Heart right ventricle (tissue), 16 donors: ENCODE measurements at regions not wholly inside any gene's neighbourhood (a gene's known extent, or its start where the extent isn't known, plus 50 kb on each side); places are given as distances from the start of the nearest gene placed in this dataset.
"Not testable (repeated sequence)": the region's sequence is repeated elsewhere in the genome, so short reads cannot be mapped to it uniquely, and the experiment has no call there.

Experiments used
- ATAC-seq, 8 donors: fragments of 200-7000 bp; cut with Tn5 transposase; one replicate each; pipeline ENCODE4 v1.9.1; 2020; ENCODE audit warnings: mild to moderate bottlenecking in 8 of 8, moderate library complexity in 8 of 8, moderate number of reproducible peaks in 1 of 8
- DNase-seq, 2 donors: peaks; one replicate each; pipeline ENCODE4 v3.0.0-alpha.2; 2020
- H3K27ac ChIP-seq, 10 donors: fragments of 200-600 bp; sonication (generic) in 2 of 10; one replicate each; pipeline versions ENCODE4 v1.5.0 to v1.8.0; 2020 to 2022; ENCODE audit warnings: mild to moderate bottlenecking in 3 of 10
- H3K27me3 ChIP-seq, 7 donors: fragments of 200-600 bp; one replicate each; pipeline ENCODE4 v1.8.0; 2021 to 2022; ENCODE audit warnings: mild to moderate bottlenecking in 2 of 7
- H3K36me3 ChIP-seq, 9 donors: fragments of 200-600 bp; sonication (generic) in 1 of 9; one replicate each; pipeline versions ENCODE4 v1.5.0 to v1.8.0; 2020 to 2022; ENCODE audit warnings: mild to moderate bottlenecking in 2 of 9
- H3K4me1 ChIP-seq, 9 donors: fragments of 200-600 bp; sonication (generic) in 1 of 9; one replicate each; pipeline versions ENCODE4 v1.5.0 to v1.8.0; 2020 to 2022; ENCODE audit warnings: mild to moderate bottlenecking in 4 of 9
- H3K4me3 ChIP-seq, 10 donors: fragments of 200-600 bp; sonication (generic) in 2 of 10; one replicate each; pipeline versions ENCODE4 v1.5.0 to v1.8.0; 2020 to 2022; ENCODE audit warnings: mild to moderate bottlenecking in 7 of 10, moderate library complexity in 2 of 10
- H3K9me3 ChIP-seq, 11 donors: fragments of 200-600 bp in 10 of 11; sonication (generic) in 2 of 11; one replicate each; pipeline versions ENCODE4 v1.5.0 to v1.8.0; 2013 to 2022; ENCODE audit warnings: mild to moderate bottlenecking in 2 of 11, control low read depth in 1 of 11, moderate library complexity in 1 of 11
- WGBS, 2 donors: extraction: QIAGEN DNeasy Blood & Tissue Kit; methylation state at CpG; one replicate each; pipeline ENCODE4 v1.1.7; 2013; ENCODE audit warnings: inconsistent platforms in 1 of 2; 5-methylcytosine and 5-hydroxymethylcytosine counted together
- intact Hi-C, 10 donors: fragments of 100-400 bp; cut with DNase I; formaldehyde crosslinking; loops; one replicate each; pipeline versions ENCODE4 v1.11.1 to v1.14.2; 2022
- TF ChIP-seq, protein P1 (sequence below), 9 donors: fragments of 200-600 bp; sonication (generic) in 2 of 9; IDR thresholded peaks; one replicate each; pipeline versions ENCODE4 v1.5.0 to v1.8.0; 2021 to 2022; ENCODE audit warnings: antibody characterized with exemption in 9 of 9, mild to moderate bottlenecking in 5 of 9, moderate library complexity in 1 of 9
- donor health status: Arrhythmogenic right ventricular cardiomyopathy.
- donor health status: ischemic (EF 13 %, LVEDD 7.1; RV severe dilation, severe dysfunction).
- donor health status: healthy with polysubstance abuse.
- donor health status: DM: no; HTN: yes; CAD: no.
- donor health status: DM: no; HTN: no; CAD: no.
- donor health status: ischemic (EF 25% LVEDD 6.9; RV normal size, moderate dysfunction).
- donor health status: ischemic (EF 25% LVEDD 5.7; RV mildly dilated, moderate dysfunction).
- donor health status: healthy.
- donor health status: DM: yes; HTN: yes; CAD: no.
- donor health status: Ischemic cardiomyopathy.
- donor health status: ischemic (EF 35%, LVEDD 5.7; RV mildly dilated, moderate dysfunction).
- donor health status: nonischemic (EF 11% LVEDD 7.7; RV severe dilation, severe dysfunction).
- donor health status: DM: yes; HTN: yes; CAD: no.
- donor health status: PGD.
- donor health status: ischemic (EF 29% LVEDD 5.4; RV normal size, mild dysfunction).
- donor health status: nonischemic (EF 23%, LVEDD 6.1; RV moderate dilation, normal function).

- H3K4me1 ChIP-seq, result no peaks in the 10 kb centered on the region
- WGBS, 2 donors, result 38 to 43% methylated on average over 15 of the region's 15 CpGs
- TF ChIP-seq, protein P1, sequence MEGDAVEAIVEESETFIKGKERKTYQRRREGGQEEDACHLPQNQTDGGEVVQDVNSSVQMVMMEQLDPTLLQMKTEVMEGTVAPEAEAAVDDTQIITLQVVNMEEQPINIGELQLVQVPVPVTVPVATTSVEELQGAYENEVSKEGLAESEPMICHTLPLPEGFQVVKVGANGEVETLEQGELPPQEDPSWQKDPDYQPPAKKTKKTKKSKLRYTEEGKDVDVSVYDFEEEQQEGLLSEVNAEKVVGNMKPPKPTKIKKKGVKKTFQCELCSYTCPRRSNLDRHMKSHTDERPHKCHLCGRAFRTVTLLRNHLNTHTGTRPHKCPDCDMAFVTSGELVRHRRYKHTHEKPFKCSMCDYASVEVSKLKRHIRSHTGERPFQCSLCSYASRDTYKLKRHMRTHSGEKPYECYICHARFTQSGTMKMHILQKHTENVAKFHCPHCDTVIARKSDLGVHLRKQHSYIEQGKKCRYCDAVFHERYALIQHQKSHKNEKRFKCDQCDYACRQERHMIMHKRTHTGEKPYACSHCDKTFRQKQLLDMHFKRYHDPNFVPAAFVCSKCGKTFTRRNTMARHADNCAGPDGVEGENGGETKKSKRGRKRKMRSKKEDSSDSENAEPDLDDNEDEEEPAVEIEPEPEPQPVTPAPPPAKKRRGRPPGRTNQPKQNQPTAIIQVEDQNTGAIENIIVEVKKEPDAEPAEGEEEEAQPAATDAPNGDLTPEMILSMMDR (IDR thresholded peaks at IDR 0.05), result no peak
- no peak overlapping the region for H3K4me3 ChIP-seq
- H3K9me3 ChIP-seq, result no peaks in the 10 kb centered on the region
- no peaks in the 10 kb centered on the region for H3K36me3 ChIP-seq
- intact Hi-C loops, result no loop called here
- ATAC-seq (no peak), DNase-seq (no peak)
- no peak overlapping the region for H3K27ac ChIP-seq
- H3K27me3 ChIP-seq, result peaks cover 0 to 34% (median 0%) of the 10 kb centered on the region in 7 donors
These were observed 120.5 kb downstream of the SHANK2 start for GRCh38 chr11:71131861-71132260.

DNA sequence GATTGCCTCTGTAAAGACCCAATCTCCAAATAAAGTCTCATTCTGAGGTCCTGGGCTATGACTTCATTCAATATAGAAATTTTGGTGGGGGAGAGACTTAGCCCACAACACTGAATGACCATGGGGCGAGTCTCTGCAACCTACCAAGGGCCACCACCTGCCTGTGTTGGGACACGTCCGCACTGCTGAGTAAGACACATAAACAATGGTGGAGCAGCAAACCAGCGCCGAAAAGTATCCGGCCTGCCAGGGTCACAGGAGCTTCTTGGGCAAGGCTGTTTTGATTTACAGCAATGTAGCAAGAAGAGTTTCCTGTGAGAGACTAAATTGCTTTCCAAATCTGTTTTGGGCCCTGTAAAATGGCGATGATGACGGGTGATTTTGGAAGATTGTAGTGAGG lies 122.3 kb downstream of the SHANK2 start:
- 88 to 91% methylated on average over 8 of the region's 8 CpGs for WGBS, 2 donors
- TF ChIP-seq, protein P1 (IDR thresholded peaks at IDR 0.05), result no peak
- no peak for DNase-seq
- no peaks in the 10 kb centered on the region for H3K36me3 ChIP-seq
- H3K9me3 ChIP-seq, result no peaks in the 10 kb centered on the region
- no peak for ATAC-seq
- H3K4me1 ChIP-seq, result no peaks in the 10 kb centered on the region
- H3K27ac ChIP-seq, result no peak overlapping the region
- H3K4me3 ChIP-seq, result no peak overlapping the region
- H3K27me3 ChIP-seq, result peaks cover 0 to 27% (median 0%) of the 10 kb centered on the region in 7 donors
- intact Hi-C loops, result no loop called here

- no peak overlapping the region for H3K27ac ChIP-seq
- intact Hi-C loops, result no loop called here
- no peak overlapping the region for H3K4me3 ChIP-seq
- 84 to 92% methylated on average over 5 of the region's 5 CpGs for WGBS, 2 donors
- H3K36me3 ChIP-seq, result no peaks in the 10 kb centered on the region
- DNase-seq, result no peak
- no peaks in the 10 kb centered on the region for H3K4me1 ChIP-seq
- no peak for ATAC-seq
- H3K9me3 ChIP-seq, result no peaks in the 10 kb centered on the region
- peaks cover 0 to 27% (median 0%) of the 10 kb centered on the region in 7 donors for H3K27me3 ChIP-seq
- TF ChIP-seq, protein P1 (IDR thresholded peaks at IDR 0.05), result no peak
These were observed 122.8 kb downstream of the SHANK2 start for GRCh38 chr11:71129624-71130023.

- Histone ChIP-seq H3K27me3 (peaks cover 0 to 27% (median 0%) of the 10 kb centered on the region in 7 donors), H3K4me1 (no peaks in the 10 kb centered on the region), H3K4me3 (no peak overlapping the region), H3K36me3 (no peaks in the 10 kb centered on the region), H3K27ac (no peak overlapping the region), H3K9me3 (no peaks in the 10 kb centered on the region)
- WGBS, 2 donors, result 79 to 82% methylated on average over 11 of the region's 11 CpGs
- intact Hi-C loops, result no loop called here
- DNase-seq (no peak), ATAC-seq (no peak)
- TF ChIP-seq, protein P1 (IDR thresholded peaks at IDR 0.05), result no peak
These were observed 124.6 kb downstream of the SHANK2 start for GRCh38 chr11:71127806-71128205.

GRCh38 chr11:71126401-71126800 lies 126.0 kb downstream of the SHANK2 start:
- H3K4me1 ChIP-seq, H3K27ac ChIP-seq, ATAC-seq, H3K36me3 ChIP-seq, intact Hi-C loops, DNase-seq, H3K4me3 ChIP-seq, H3K9me3 ChIP-seq: not testable (repeated sequence)
- peaks cover 0 to 21% (median 0%) of the 10 kb centered on the region in 7 donors for H3K27me3 ChIP-seq
- 61 to 69% methylated on average over 5 of the region's 5 CpGs for WGBS, 2 donors
